GM19452 (cell line): ENCODE measurements at regions not wholly inside any gene's neighbourhood (a gene's known extent, or its start where the extent isn't known, plus 50 kb on each side); places are given as distances from the start of the nearest gene placed in this dataset.
"Not testable (repeated sequence)": the region's sequence is repeated elsewhere in the genome, so short reads cannot be mapped to it uniquely, and the experiment has no call there.

ENCODE experiments used
- ATAC-seq: cut with Tn5 transposase; IDR thresholded peaks from one replicate; pipeline ENCODE4 v1.9.1; 2021; ENCODE audit not compliant: unreplicated experiment

- no peak for ATAC-seq
Measured at GRCh38 chr4:18636001-18636585, 614.5 kb upstream of the LCORL start.

- no peak for ATAC-seq
Measured at GRCh38 chr4:18635531-18635930, 614.0 kb upstream of the LCORL start.

GRCh38 chr4:18631586-18631985 is 610.0 kb upstream of the LCORL start:
- no peak for ATAC-seq

GRCh38 chr4:18630218-18631110 is 608.9 kb upstream of the LCORL start:
- no peak for ATAC-seq

DNA sequence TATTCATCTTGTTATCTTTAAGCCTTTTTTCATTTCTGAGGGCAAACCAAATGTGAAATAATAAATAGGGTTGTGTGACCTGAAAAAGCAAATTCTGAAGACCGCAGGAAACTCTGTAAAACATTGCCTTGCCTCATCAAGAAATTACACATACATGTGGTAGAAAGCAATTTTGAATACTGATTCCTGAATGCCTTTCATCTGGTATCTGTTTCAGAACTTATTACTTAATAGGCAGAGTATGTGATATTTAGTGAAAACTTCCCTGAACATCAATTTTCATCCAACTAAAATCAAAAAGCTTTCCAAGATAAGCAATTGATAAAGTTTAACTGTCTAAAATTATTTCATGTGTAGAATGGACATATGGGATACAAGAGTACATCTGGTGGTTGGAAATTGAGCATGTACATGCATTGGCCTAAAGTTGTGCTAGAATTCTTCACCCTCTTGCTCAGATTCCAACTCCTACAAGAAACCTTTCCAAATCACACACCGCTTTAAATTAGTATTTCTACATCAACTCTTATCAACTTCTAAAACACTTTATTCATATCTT is 606.0 kb upstream of the LCORL start:
- no peak for ATAC-seq

- no peak for ATAC-seq
Measured at GRCh38 chr4:18626996-18627395, 605.4 kb upstream of the LCORL start.

- ATAC-seq, result no peak
Measured at GRCh38 chr4:18626366-18626765, 604.8 kb upstream of the LCORL start.

DNA sequence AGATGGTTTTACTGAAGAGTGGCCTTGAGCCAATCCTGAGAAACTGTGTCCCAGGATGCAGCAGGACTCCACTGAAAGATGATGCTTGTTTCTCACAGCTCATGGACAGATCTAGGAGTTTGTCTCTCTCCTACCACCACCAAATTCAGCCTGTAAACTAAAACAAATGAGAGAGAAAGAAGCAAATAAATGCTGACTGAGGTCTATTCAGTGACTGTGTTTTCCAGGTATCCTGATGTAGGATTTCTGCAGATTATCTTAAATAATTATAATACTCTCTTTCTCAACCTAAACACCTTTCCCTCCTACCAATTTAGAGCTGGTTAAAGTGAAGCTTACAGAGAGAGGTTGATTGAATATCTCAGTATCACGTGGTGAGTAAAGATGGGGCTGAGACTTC is 599.6 kb upstream of the LCORL start:
- no peak for ATAC-seq

GRCh38 chr4:18616720-18617119 is 595.2 kb upstream of the LCORL start:
- no peak for ATAC-seq

GRCh38 chr4:18611026-18611425 is 589.5 kb upstream of the LCORL start:
- no peak for ATAC-seq

DNA sequence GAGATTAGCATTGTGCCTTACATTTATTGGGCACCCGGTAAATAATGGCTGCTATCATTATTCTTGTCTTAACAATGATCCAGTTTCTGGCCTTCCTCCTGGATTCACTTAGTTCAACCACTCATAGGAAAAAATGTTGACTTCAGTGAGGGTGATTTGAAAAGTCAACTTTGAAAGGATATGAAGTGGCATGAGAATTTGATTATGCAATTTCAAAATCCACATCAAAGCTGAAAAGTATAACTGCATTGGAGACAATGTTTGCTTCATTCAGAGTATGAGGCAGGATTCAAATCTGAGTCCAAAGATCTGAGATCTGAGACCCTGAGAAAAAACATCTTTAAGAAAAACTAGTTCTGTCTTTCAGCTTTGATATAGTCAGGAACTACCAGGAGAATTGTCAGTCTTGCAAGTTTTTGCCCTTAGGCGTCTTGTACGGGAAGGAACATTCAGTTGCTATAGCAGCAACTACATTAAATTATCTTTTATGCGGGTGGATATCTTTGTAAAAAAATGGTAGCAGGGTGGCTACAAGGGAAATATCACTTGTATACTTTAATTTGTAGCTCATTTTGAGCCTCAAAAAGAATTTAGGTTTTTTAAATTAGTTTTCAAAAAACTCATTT is 587.5 kb upstream of the LCORL start:
- no peak for ATAC-seq

DNA sequence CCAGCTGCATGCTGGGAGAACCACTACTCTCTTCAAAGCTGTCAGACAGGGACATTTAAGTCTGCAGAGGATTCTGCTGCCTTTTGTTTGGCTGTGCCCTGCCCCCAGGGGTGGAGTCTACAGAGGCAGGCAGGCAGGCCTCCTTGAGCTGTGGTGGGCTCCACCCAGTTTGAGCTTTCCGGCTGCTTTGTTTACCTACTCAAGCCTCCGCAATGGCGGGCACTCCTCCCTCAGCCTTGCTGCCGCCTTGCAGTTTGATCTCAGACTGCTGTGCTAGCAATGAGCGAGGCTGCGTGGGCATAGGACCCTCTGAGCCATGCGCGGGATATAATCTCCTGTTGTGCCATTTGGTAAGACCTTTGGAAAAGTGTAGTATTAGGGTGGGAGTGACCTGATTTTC is 581.1 kb upstream of the LCORL start:
- ATAC-seq, result not testable (repeated sequence)

DNA sequence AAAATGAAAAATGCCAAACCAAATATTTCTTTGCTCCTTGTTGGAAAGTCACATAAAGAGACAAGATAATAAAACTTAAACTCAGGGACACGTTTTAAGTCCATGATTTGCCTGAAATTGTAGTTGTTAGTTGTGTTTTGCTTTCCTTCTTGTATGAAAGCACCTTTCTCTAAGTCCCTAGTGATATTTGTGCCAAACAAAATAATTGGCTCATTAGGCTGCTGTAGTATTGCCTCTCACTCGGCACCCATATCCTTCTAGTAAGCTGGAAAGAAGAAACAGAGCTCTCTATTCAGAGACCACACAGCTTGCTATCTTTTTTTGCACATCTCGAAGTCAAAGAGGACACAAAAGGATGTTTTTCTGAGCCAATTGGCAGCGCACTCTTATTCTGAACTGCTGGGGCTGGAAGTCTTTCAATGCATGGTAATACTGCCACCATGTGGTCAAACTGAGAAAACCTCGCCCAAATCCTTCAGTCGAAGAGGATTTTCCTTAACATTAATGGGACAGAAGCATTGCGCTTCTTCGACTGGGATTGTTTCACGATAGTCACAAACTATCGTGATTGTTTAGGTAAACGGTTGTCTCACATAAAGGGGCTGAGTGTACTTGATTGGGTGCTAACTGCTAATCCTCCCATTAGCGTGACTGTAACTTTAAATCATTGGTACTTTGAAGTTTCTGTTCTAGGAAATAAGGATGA is 571.9 kb upstream of the LCORL start:
- peak; percentile 67 for ATAC-seq

DNA sequence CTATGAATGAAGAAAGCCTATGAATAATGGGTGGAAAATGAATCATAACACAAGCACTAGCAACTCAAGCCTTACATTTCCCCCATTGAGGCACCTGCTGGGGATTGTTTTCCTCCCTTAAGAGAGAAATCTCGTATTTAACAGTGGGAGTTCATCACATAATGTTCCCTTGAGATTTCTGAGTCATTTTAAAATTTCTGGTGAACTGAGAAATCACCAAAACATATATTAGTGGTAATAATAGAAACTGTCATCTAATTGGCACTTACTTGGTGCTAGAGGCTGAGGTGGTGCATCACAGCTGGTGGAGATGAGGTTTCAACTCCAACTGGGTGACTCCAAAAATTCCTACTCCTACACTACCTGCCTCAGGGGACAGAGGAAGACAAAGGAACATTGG is 561.3 kb upstream of the LCORL start:
- no peak for ATAC-seq

DNA sequence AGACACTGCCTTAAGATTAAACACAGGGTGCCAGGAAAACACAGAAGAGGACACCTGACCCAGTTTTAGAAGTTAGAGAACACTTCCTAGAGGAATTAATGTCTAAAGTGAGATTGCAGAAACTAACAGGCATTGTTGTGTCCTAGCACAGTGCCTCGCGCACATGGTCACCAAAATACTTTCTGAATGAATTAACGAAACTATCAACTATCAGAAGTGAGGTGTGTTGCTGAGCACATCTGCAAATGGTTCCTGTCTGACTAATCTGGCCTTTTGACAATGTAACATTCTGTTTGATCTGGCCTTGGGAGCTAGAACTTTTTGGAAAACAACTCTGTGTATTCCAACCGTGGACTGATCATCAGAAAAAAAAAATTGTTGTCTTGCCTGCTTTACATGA is 556.8 kb upstream of the LCORL start:
- ATAC-seq, result no peak

- ATAC-seq, result no peak
Measured at GRCh38 chr4:18572481-18572880, 550.9 kb upstream of the LCORL start.

DNA sequence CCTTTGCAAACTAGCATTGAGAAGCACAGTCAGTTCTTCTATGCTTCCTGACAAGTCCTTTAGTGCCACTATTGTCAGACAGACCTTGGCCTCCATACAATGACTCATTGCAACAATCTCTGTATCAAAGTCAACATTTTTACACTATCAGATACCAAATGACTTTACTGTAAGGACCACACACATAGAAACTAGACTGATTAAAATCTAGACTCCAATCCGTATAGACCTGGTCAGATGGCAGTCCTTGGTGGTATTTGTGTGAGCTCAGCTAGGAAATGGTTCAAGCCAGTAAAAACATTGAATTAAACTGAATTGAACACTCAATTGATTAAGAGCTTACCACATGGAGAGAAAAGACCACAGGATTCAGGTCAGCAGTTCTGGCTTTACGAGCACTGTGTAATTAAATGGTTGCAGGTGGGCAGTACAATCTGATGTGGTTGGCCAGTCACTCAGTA is 549.8 kb upstream of the LCORL start:
- no peak for ATAC-seq

DNA sequence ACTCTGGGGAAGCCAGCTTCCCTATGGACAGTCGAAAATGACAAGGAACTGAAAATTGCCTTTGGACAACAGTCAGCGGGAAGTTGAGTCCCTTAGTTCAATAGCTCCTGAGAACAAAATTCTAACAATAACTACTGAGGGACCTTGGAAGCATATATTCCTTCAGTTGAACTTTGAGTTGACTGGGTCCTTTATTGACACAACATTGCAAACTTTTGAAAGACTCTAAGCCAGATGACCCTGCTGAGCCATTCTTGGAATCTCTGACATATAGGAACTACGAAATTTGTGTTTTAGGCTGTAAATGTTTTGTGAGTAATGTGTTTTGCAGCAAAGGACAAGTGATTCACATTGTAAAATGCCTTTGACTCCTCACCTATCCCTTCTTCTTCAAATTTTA is 548.8 kb upstream of the LCORL start:
- no peak for ATAC-seq

DNA sequence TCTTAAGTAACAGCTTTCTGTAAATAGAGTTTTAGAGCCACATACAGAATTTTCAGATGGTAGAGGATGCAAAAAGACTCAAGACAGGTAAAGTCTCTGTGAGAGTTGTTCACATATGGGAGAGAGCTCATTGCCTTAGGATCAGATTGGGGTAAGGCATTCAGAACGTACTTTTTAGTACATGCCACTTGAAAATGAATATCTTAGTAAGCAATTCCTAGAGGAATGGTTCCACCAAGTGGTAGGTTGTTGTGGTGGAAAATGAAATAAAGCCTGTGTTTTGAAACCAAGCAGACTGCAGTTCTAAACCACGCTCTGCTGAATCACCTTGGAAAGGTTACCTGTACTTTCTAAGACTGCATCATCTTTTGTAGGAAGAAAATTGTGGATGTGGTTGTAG is 547.0 kb upstream of the LCORL start:
- no peak for ATAC-seq

DNA sequence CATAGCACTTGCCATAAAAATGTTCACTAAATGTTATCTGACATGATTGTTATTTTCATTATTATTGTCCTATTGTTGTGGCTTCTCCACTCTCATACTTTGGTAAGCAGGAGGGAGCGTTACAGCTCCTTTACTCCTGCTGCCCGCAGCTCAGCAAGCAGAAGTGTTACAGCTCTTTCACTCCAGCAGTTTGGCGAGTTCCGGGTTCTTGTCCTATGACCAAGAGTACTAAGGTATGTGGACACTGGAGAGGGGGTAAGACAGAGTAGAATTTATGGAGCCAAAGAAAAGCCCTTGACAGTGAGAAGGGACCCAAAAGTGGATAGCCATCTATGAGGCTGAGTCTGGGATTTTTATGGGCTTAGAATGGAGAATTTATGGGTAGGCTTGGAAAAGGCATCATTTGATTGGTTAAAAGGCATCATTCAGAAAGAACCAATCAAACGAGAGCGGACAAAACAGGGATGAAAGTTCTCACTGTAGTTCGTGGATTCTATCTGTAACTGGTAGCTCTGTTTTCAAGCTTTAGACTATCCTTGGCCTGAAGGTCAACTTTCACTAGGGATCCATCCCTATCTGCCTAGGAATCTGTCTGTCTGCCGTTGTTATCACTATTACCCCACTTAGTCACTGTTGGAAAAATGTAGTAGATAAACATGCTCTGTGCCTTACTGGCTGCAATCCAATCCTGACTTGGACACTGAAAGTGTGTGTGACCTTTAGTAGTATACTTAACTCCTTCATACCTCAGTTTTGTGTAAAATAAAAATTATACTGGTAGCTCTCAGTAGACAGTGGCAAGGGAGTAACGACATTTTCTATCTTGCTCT is 545.6 kb upstream of the LCORL start:
- no peak for ATAC-seq
